Tibial nerve (tissue), 4 donors: ENCODE measurements at regions not wholly inside any gene's neighbourhood (a gene's known extent, or its start where the extent isn't known, plus 50 kb on each side); places are given as distances from the start of the nearest gene placed in this dataset.

Experiments used
- CTCF ChIP-seq, 5 experiments: fragments of 200-600 bp in 3 of 5; fragments of 450-650 bp in 2 of 5; sonication (generic) in 3 of 5; IDR thresholded peaks; one replicate each; pipeline ENCODE4 v1.5.1; 2016 to 2019; ENCODE audit warnings: antibody characterized with exemption in 5 of 5, mild to moderate bottlenecking in 3 of 5, moderate library complexity in 2 of 5
- EP300 ChIP-seq, 2 donors: sonication (generic); formaldehyde crosslinking; IDR thresholded peaks; one replicate each; pipeline ENCODE4 v1.6.1; 2017; ENCODE audit warnings: antibody characterized with exemption in 2 of 2, mild to moderate bottlenecking in 1 of 2
- POLR2A ChIP-seq, 2 donors: fragments of 450-650 bp; IDR thresholded peaks; one replicate each; pipeline ENCODE4 v1.6.1; 2017; ENCODE audit warnings: antibody characterized with exemption in 2 of 2, mild to moderate bottlenecking in 2 of 2, moderate library complexity in 2 of 2

GRCh38 chr1:228956864-228957263 is 221.6 kb downstream of the RHOU start:
- no peak for TF ChIP-seq POLR2A (IDR thresholded peaks at IDR 0.05)
- no peak for TF ChIP-seq EP300 (IDR thresholded peaks at IDR 0.05)
- no peak for TF ChIP-seq CTCF (IDR thresholded peaks at IDR 0.05)
